Suprapubic skin (tissue), 4 donors: ENCODE measurements at regions not wholly inside any gene's neighbourhood (a gene's known extent, or its start where the extent isn't known, plus 50 kb on each side); places are given as distances from the start of the nearest gene placed in this dataset.
"Not testable (repeated sequence)": the region's sequence is repeated elsewhere in the genome, so short reads cannot be mapped to it uniquely, and the experiment has no call there.

ENCODE experiments used
- DNase-seq, 2 donors: peaks; one replicate each; pipeline ENCODE4 v3.0.0-alpha.2; 2019; ENCODE audit warnings: low spot score in 2 of 2
- H3K27ac ChIP-seq: fragments of 200-600 bp; sonication (generic); one replicate; pipeline ENCODE4 v1.5.1; 2019
- H3K27me3 ChIP-seq: fragments of 200-600 bp; sonication (generic); one replicate; pipeline ENCODE4 v1.5.1; 2019
- H3K36me3 ChIP-seq: fragments of 200-600 bp; sonication (generic); one replicate; pipeline ENCODE4 v1.5.1; 2019
- H3K4me1 ChIP-seq: fragments of 200-600 bp; sonication (generic); one replicate; pipeline ENCODE4 v1.5.1; 2019
- H3K4me3 ChIP-seq: fragments of 200-600 bp; sonication (generic); one replicate; pipeline ENCODE4 v1.5.1; 2019; ENCODE audit warnings: mild to moderate bottlenecking
- H3K9me3 ChIP-seq: fragments of 200-600 bp; sonication (generic); one replicate; pipeline ENCODE4 v1.5.1; 2019
- CTCF ChIP-seq, 2 donors: fragments of 200-600 bp in 1 of 2; fragments of 450-650 bp in 1 of 2; sonication (generic) in 1 of 2; IDR thresholded peaks; one replicate each; pipeline ENCODE4 v1.5.1; 2016 to 2019; ENCODE audit warnings: antibody characterized with exemption in 2 of 2, mild to moderate bottlenecking in 1 of 2, moderate library complexity in 1 of 2
- EP300 ChIP-seq: sonication (generic); formaldehyde crosslinking; IDR thresholded peaks from one replicate; pipeline ENCODE4 v1.6.1; 2017; ENCODE audit warnings: antibody characterized with exemption
- POLR2A ChIP-seq, 2 donors: fragments of 450-650 bp; IDR thresholded peaks; one replicate each; pipeline ENCODE4 v1.6.1; 2017; ENCODE audit warnings: antibody characterized with exemption in 2 of 2, mild to moderate bottlenecking in 2 of 2, moderate library complexity in 2 of 2
- POLR2AphosphoS5 ChIP-seq, 3 donors: sonication (generic); formaldehyde crosslinking; IDR thresholded peaks; one replicate each; pipeline ENCODE4 v1.6.1; 2017; ENCODE audit warnings: antibody characterized with exemption in 3 of 3
- WGBS: methylation state at CpG from one replicate; pipeline ENCODE4 v1.1.5; 2018; 5-methylcytosine and 5-hydroxymethylcytosine counted together

GRCh38 chr5:143593723-143594122 lies 190.2 kb upstream of the NR3C1 start:
- Histone ChIP-seq H3K9me3 (no peaks in the 10 kb centered on the region), H3K27ac (no peak overlapping the region), H3K4me3 (no peak overlapping the region), H3K4me1 (peaks cover 5% of the 10 kb centered on the region), H3K27me3 (no peaks in the 10 kb centered on the region), H3K36me3 (no peaks in the 10 kb centered on the region)
- TF ChIP-seq CTCF (IDR thresholded peaks at IDR 0.05) (no peak), POLR2AphosphoS5 (IDR thresholded peaks at IDR 0.05) (no peak), EP300 (no peak)
- 77% methylated on average over 6 of the region's 6 CpGs for WGBS
- DNase-seq: no peak

GRCh38 chr5:143592648-143593047 lies 189.2 kb upstream of the NR3C1 start:
- Histone ChIP-seq H3K36me3 (no peaks in the 10 kb centered on the region), H3K27ac (no peak overlapping the region), H3K27me3 (no peaks in the 10 kb centered on the region), H3K9me3 (no peaks in the 10 kb centered on the region), H3K4me1 (peaks cover 5% of the 10 kb centered on the region), H3K4me3 (no peak overlapping the region)
- WGBS: 63% methylated on average over 4 of the region's 4 CpGs
- TF ChIP-seq POLR2AphosphoS5 (IDR thresholded peaks at IDR 0.05): no peak
- no peak for TF ChIP-seq POLR2A (IDR thresholded peaks at IDR 0.05)
- DNase-seq: no peak

GRCh38 chr5:143588933-143589662 lies 185.6 kb upstream of the NR3C1 start:
- H3K4me1 ChIP-seq: peaks cover 5% of the 10 kb centered on the region
- WGBS: 69% methylated on average over 7 of the region's 7 CpGs
- H3K27me3 ChIP-seq: no peaks in the 10 kb centered on the region
- H3K4me3 ChIP-seq: no peak overlapping the region
- H3K36me3 ChIP-seq: no peaks in the 10 kb centered on the region
- no peaks in the 10 kb centered on the region for H3K9me3 ChIP-seq
- TF ChIP-seq CTCF (IDR thresholded peaks at IDR 0.05): no peak
- no peak for TF ChIP-seq POLR2AphosphoS5 (IDR thresholded peaks at IDR 0.05)
- TF ChIP-seq POLR2A (IDR thresholded peaks at IDR 0.05): no peak
- TF ChIP-seq EP300: no peak
- H3K27ac ChIP-seq: no peak overlapping the region
- no peak for DNase-seq

- H3K4me1 ChIP-seq, H3K4me3 ChIP-seq, DNase-seq, H3K27me3 ChIP-seq, H3K9me3 ChIP-seq, H3K36me3 ChIP-seq, H3K27ac ChIP-seq: not testable (repeated sequence)
- 89% methylated on average over 3 of the region's 3 CpGs for WGBS
Measured at GRCh38 chr5:143588121-143588520, 184.6 kb upstream of the NR3C1 start.

- H3K4me3 ChIP-seq: no peak overlapping the region
- TF ChIP-seq POLR2A (IDR thresholded peaks at IDR 0.05): no peak
- no peak for TF ChIP-seq EP300
- TF ChIP-seq POLR2AphosphoS5 (IDR thresholded peaks at IDR 0.05): no peak
- TF ChIP-seq CTCF (IDR thresholded peaks at IDR 0.05): no peak
- no peak for DNase-seq
- peaks cover 5% of the 10 kb centered on the region for H3K4me1 ChIP-seq
- no peak overlapping the region for H3K27ac ChIP-seq
- no peaks in the 10 kb centered on the region for H3K9me3 ChIP-seq
- 91% methylated on average over 1 of the region's 1 CpG for WGBS
- no peaks in the 10 kb centered on the region for H3K27me3 ChIP-seq
- H3K36me3 ChIP-seq: no peaks in the 10 kb centered on the region
Measured at GRCh38 chr5:143586781-143587362, 183.4 kb upstream of the NR3C1 start.

- H3K9me3 ChIP-seq: no peaks in the 10 kb centered on the region
Measured at GRCh38 chr5:143585970-143586369, 182.5 kb upstream of the NR3C1 start.

More at GRCh38 chr5:143585970-143586369, 182.5 kb upstream of the NR3C1 start:
- no peaks in the 10 kb centered on the region for H3K36me3 ChIP-seq
- H3K4me3 ChIP-seq: no peak overlapping the region
- no peak overlapping the region for H3K27ac ChIP-seq
- peaks cover 5% of the 10 kb centered on the region for H3K4me1 ChIP-seq
- H3K27me3 ChIP-seq: no peaks in the 10 kb centered on the region
- TF ChIP-seq POLR2A (IDR thresholded peaks at IDR 0.05): no peak
- no peak for TF ChIP-seq CTCF (IDR thresholded peaks at IDR 0.05)
- TF ChIP-seq POLR2AphosphoS5 (IDR thresholded peaks at IDR 0.05): no peak
- TF ChIP-seq EP300: no peak
- DNase-seq: no peak
